HG03280 (cell line): ENCODE measurements at regions not wholly inside any gene's neighbourhood (a gene's known extent, or its start where the extent isn't known, plus 50 kb on each side); places are given as distances from the start of the nearest gene placed in this dataset.
"Not testable (repeated sequence)": the region's sequence is repeated elsewhere in the genome, so short reads cannot be mapped to it uniquely, and the experiment has no call there.

Source experiments
- ATAC-seq: cut with Tn5 transposase; IDR thresholded peaks from one replicate; pipeline ENCODE4 v1.9.1; 2021; ENCODE audit warnings: mild to moderate bottlenecking, moderate library complexity; ENCODE audit not compliant: unreplicated experiment

- ATAC-seq, result no peak
Measured at GRCh38 chrX:15127010-15127409, 142.9 kb downstream of the ASB9 start.

GRCh38 chrX:15116900-15117299 lies 153.0 kb downstream of the ASB9 start:
- no peak for ATAC-seq

GRCh38 chrX:15114743-15115566 lies 154.9 kb downstream of the ASB9 start:
- ATAC-seq, result no peak

- no peak for ATAC-seq
Measured at GRCh38 chrX:15107367-15107988, 162.4 kb downstream of the ASB9 start.

- no peak for ATAC-seq
Measured at GRCh38 chrX:15098505-15098904, 171.4 kb downstream of the ASB9 start.

GRCh38 chrX:15087747-15088146 lies 182.1 kb downstream of the ASB9 start:
- ATAC-seq, result no peak

GRCh38 chrX:15073313-15073712 lies 196.6 kb downstream of the ASB9 start:
- ATAC-seq, result no peak

GRCh38 chrX:15072880-15073279 lies 197.0 kb downstream of the ASB9 start:
- no peak for ATAC-seq

GRCh38 chrX:15072259-15072658 lies 197.6 kb downstream of the ASB9 start:
- no peak for ATAC-seq

GRCh38 chrX:15059474-15059873 lies 186.3 kb downstream of the MOSPD2 start:
- no peak for ATAC-seq

- ATAC-seq, result no peak
Measured at GRCh38 chrX:15056044-15056443, 182.8 kb downstream of the MOSPD2 start.

GRCh38 chrX:15055146-15055930 lies 182.1 kb downstream of the MOSPD2 start:
- ATAC-seq, result no peak

- no peak for ATAC-seq
Measured at GRCh38 chrX:15050395-15050794, 177.2 kb downstream of the MOSPD2 start.

- ATAC-seq, result no peak
Measured at GRCh38 chrX:15043538-15043937, 170.3 kb downstream of the MOSPD2 start.

- ATAC-seq, result no peak
Measured at GRCh38 chrX:15033917-15034316, 160.7 kb downstream of the MOSPD2 start.

GRCh38 chrX:15017491-15017890 lies 144.3 kb downstream of the MOSPD2 start:
- no peak for ATAC-seq

- ATAC-seq, result no peak
Measured at GRCh38 chrX:15016051-15016450, 142.8 kb downstream of the MOSPD2 start.

- ATAC-seq, result no peak
Measured at GRCh38 chrX:15014281-15014680, 141.1 kb downstream of the MOSPD2 start.

GRCh38 chrX:15013461-15013860 lies 140.2 kb downstream of the MOSPD2 start:
- ATAC-seq, result no peak

- no peak for ATAC-seq
Measured at GRCh38 chrX:14997271-14997670, 124.0 kb downstream of the MOSPD2 start.

- not testable (repeated sequence) for ATAC-seq
Measured at GRCh38 chrX:14984425-14984824, 111.2 kb downstream of the MOSPD2 start.
